H9 (cell line): ENCODE measurements at regions not wholly inside any gene's neighbourhood (a gene's known extent, or its start where the extent isn't known, plus 50 kb on each side); places are given as distances from the start of the nearest gene placed in this dataset.
A peak's percentile ranks its signal among the peaks of the same experiment; 100 is the strongest.

Experiments used
- DNase-seq: peaks from one replicate; pipeline ENCODE4 v3.0.0-alpha.2; 2017
- H2AFZ ChIP-seq: one replicate; pipeline ENCODE4 v1.6.1; 2013; ENCODE audit warnings: mild to moderate bottlenecking, low read length, control low read depth, moderate library complexity
- H2AK5ac ChIP-seq: 2 replicates; pipeline ENCODE4 v1.6.1; 2013; ENCODE audit warnings: low read length, control low read depth, mixed read lengths; ENCODE audit not compliant: insufficient read length
- H2BK120ac ChIP-seq: one replicate; pipeline ENCODE4 v1.6.1; 2013; ENCODE audit warnings: low read depth, mild to moderate bottlenecking, low read length, control low read depth, inconsistent platforms; ENCODE audit not compliant: poor library complexity, severe bottlenecking
- H2BK12ac ChIP-seq: 2 replicates; pipeline ENCODE4 v1.6.1; 2013; ENCODE audit warnings: low read length, control low read depth, mixed read lengths, low read depth; ENCODE audit not compliant: insufficient read length
- H2BK15ac ChIP-seq: 2 replicates; pipeline ENCODE4 v1.6.1; 2013; ENCODE audit warnings: low read depth, low read length, control low read depth
- H2BK20ac ChIP-seq: one replicate; pipeline ENCODE4 v1.6.1; 2013; ENCODE audit warnings: low read depth, mild to moderate bottlenecking, low read length, control low read depth, inconsistent platforms; ENCODE audit not compliant: poor library complexity, severe bottlenecking
- H2BK5ac ChIP-seq: 2 replicates; pipeline ENCODE4 v1.6.1; 2013; ENCODE audit warnings: low read length, control low read depth, mixed read lengths; ENCODE audit not compliant: insufficient read length
- H3K14ac ChIP-seq: 2 replicates; pipeline ENCODE4 v1.6.1; 2013; ENCODE audit warnings: low read length, control low read depth; ENCODE audit not compliant: insufficient read depth
- H3K18ac ChIP-seq: 2 replicates; pipeline ENCODE4 v1.6.1; 2013; ENCODE audit warnings: low read depth, mild to moderate bottlenecking, mixed read lengths, low read length, control low read depth; ENCODE audit not compliant: insufficient read length
- H3K23ac ChIP-seq: 2 replicates; pipeline ENCODE4 v1.6.1; 2013; ENCODE audit warnings: low read length, control low read depth, mixed read lengths, low read depth; ENCODE audit not compliant: insufficient read length
- H3K23me2 ChIP-seq: 2 replicates; pipeline ENCODE4 v1.6.1; 2013; ENCODE audit warnings: low read depth, mild to moderate bottlenecking, mixed read lengths, low read length, control low read depth; ENCODE audit not compliant: insufficient read length, poor library complexity, severe bottlenecking
- H3K27ac ChIP-seq: 2 replicates; pipeline ENCODE4 v1.5.1; 2013; ENCODE audit warnings: low read length, control low read depth, mixed read lengths, low read depth; ENCODE audit not compliant: insufficient read length
- H3K27me3 ChIP-seq: 2 replicates; pipeline ENCODE4 v1.6.1; 2013; ENCODE audit warnings: low read length, control low read depth, inconsistent platforms; ENCODE audit not compliant: insufficient read depth
- H3K4ac ChIP-seq: 2 replicates; pipeline ENCODE4 v1.6.1; 2013; ENCODE audit warnings: low read depth, mild to moderate bottlenecking, control low read depth, inconsistent platforms, low read length, moderate library complexity
- H3K4me1 ChIP-seq: 2 replicates; pipeline ENCODE4 v1.6.1; 2013; ENCODE audit warnings: low read length, control low read depth, inconsistent platforms; ENCODE audit not compliant: insufficient read depth
- H3K4me2 ChIP-seq: 2 replicates; pipeline ENCODE4 v1.6.1; 2013; ENCODE audit warnings: low read length, control low read depth, mixed read lengths; ENCODE audit not compliant: insufficient read length, insufficient read depth
- H3K56ac ChIP-seq: 2 replicates; pipeline ENCODE4 v1.6.1; 2013; ENCODE audit warnings: low read depth, mild to moderate bottlenecking, mixed read lengths, low read length, control low read depth; ENCODE audit not compliant: insufficient read length
- H3K79me1 ChIP-seq: 2 replicates; pipeline ENCODE4 v1.6.1; 2013; ENCODE audit warnings: low read depth, mild to moderate bottlenecking, moderate library complexity, low read length, control low read depth, inconsistent platforms; ENCODE audit not compliant: insufficient read depth, poor library complexity, severe bottlenecking
- H3K79me2 ChIP-seq: 2 replicates; pipeline ENCODE4 v1.6.1; 2013; ENCODE audit warnings: low read length, control low read depth, inconsistent platforms; ENCODE audit not compliant: insufficient read depth
- H3K9ac ChIP-seq: 2 replicates; pipeline ENCODE4 v1.6.1; 2013; ENCODE audit warnings: low read length, control low read depth, mixed read lengths; ENCODE audit not compliant: insufficient read length; ENCODE audit errors: extremely low read depth
- H3K9me3 ChIP-seq: one replicate; pipeline ENCODE4 v1.6.1; 2013; ENCODE audit warnings: low read depth, low read length, inconsistent platforms; ENCODE audit not compliant: control insufficient read depth
- H3T11ph ChIP-seq: one replicate; pipeline ENCODE4 v1.6.1; 2013; ENCODE audit warnings: mild to moderate bottlenecking, low read length, control low read depth, inconsistent platforms
- H4K20me1 ChIP-seq: one replicate; pipeline ENCODE4 v1.6.1; 2013; ENCODE audit not compliant: control insufficient read depth, insufficient read length, insufficient read depth
- H4K5ac ChIP-seq: 2 replicates; pipeline ENCODE4 v1.6.1; 2013; ENCODE audit warnings: low read depth, mild to moderate bottlenecking, mixed read lengths, low read length, control low read depth; ENCODE audit not compliant: insufficient read length
- H4K8ac ChIP-seq: replicated peaks from 2 replicates; pipeline ENCODE4 v1.6.1; 2013; ENCODE audit warnings: low read length, control low read depth, mixed read lengths, low read depth; ENCODE audit not compliant: insufficient read length
- H4K91ac ChIP-seq: 2 replicates; pipeline ENCODE4 v1.6.1; 2013; ENCODE audit warnings: low read depth, mild to moderate bottlenecking, moderate library complexity, mixed read lengths, low read length, control low read depth; ENCODE audit not compliant: insufficient read length
- H3K27ac Mint-ChIP-seq, 3 experiments: 2 replicates in 2 of 3; 3 replicates in 1 of 3; pipeline ENCODE4 v1.8.0; 2020 to 2021; ENCODE audit warnings: mixed read lengths in 3 of 3, mild to moderate bottlenecking in 1 of 3, moderate library complexity in 1 of 3
- H3K27me3 Mint-ChIP-seq: 2 replicates; pipeline ENCODE4 v1.8.0; 2021; ENCODE audit warnings: low read depth, mild to moderate bottlenecking, moderate library complexity, mixed read lengths
- H3K36me3 Mint-ChIP-seq, 3 experiments: 2 replicates in 2 of 3; 3 replicates in 1 of 3; pipeline ENCODE4 v1.8.0; 2020 to 2021; ENCODE audit warnings: low read depth in 3 of 3, mixed read lengths in 3 of 3; ENCODE audit not compliant: insufficient read depth in 1 of 3
- H3K4me1 Mint-ChIP-seq, 2 experiments: 2 replicates each; pipeline ENCODE4 v1.8.0; 2020; ENCODE audit warnings: mixed read lengths in 2 of 2
- H3K4me3 Mint-ChIP-seq, 2 experiments: 2 replicates in 1 of 2; 3 replicates in 1 of 2; pipeline ENCODE4 v1.8.0; 2020 to 2021; ENCODE audit warnings: mild to moderate bottlenecking in 2 of 2, mixed read lengths in 2 of 2, moderate library complexity in 1 of 2
- H3K9me3 Mint-ChIP-seq, 2 experiments: 2 replicates in 1 of 2; 3 replicates in 1 of 2; pipeline ENCODE4 v1.8.0; 2020; ENCODE audit warnings: mild to moderate bottlenecking in 2 of 2, mixed read lengths in 2 of 2, moderate library complexity in 1 of 2
- CTCF ChIP-seq: fragments of 200-600 bp; sonication (generic); conservative IDR thresholded peaks from 3 replicates; pipeline ENCODE4 v1.8.0; 2021; ENCODE audit warnings: antibody characterized with exemption, mild to moderate bottlenecking
- WGBS: extraction: QIAGEN DNeasy Blood & Tissue Kit; methylation state at CpG from one replicate; pipeline ENCODE4 v1.1.7; 2013; ENCODE audit warnings: missing lambda C conversion rate, low lambda C conversion rate, mixed read lengths; ENCODE audit not compliant: insufficient read length; ENCODE audit errors: extremely low coverage; 5-methylcytosine and 5-hydroxymethylcytosine counted together

DNA sequence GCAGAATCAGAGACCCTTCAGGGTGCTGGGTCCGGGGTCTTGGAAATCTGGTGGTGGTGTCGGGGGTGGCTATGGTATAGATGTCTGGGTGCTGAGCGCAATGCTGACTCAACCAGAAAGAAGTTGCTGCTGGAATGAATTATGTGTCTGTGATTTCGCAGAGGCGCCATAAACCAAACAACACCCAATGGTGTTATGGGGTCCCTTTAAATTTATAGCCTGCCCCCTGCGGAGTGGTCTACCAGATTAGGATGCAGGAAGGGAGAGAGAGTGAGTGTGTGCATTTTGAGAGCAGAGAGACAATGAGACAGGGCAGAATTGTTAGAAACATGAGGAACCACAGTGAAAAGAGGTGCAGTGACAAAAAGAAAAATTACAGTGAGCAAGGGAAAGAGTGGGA, 100.7 kb upstream of the CDH11 start:
- Histone ChIP-seq H3K56ac (no peak overlapping the region), H3K4me2 (no peak overlapping the region), H3K18ac (no peak overlapping the region), H2AFZ (no peak overlapping the region), H4K8ac (no peak overlapping the region), H2BK15ac (no peak overlapping the region), H4K20me1 (no peaks in the 10 kb centered on the region), H2BK20ac (no peak overlapping the region), H2AK5ac (no peak overlapping the region), H3K23me2 (no peaks in the 10 kb centered on the region), H4K91ac (no peak overlapping the region), H2BK12ac (no peak overlapping the region), H3K9me3 (no peaks in the 10 kb centered on the region), H3K79me2 (no peaks in the 10 kb centered on the region), H3K79me1 (no peaks in the 10 kb centered on the region), H3T11ph (no peak overlapping the region), H2BK120ac (no peak overlapping the region), H4K5ac (no peak overlapping the region), H3K27me3 (peaks cover 2% of the 10 kb centered on the region; the same call in 1 of the 2 replicates), H3K14ac (no peak overlapping the region), H3K27ac (no peak overlapping the region), H2BK5ac (no peak overlapping the region), H3K4me1 (peaks cover 6% of the 10 kb centered on the region; the same call in 1 of the 2 replicates), H3K9ac (no peak overlapping the region), H3K23ac (no peak overlapping the region), H3K4ac (no peak overlapping the region)
- peak overlapping the region in 1 of 3 experiments; percentile 12; a peak in 1 of 7 replicates for H3K27ac Mint-ChIP-seq
- H3K4me1 Mint-ChIP-seq = peaks cover 25 to 55% of the 10 kb centered on the region in 2 experiments
- no peak for TF ChIP-seq CTCF
- no peak for DNase-seq
- H3K27me3 Mint-ChIP-seq = peaks cover 20% of the 10 kb centered on the region
- H3K36me3 Mint-ChIP-seq = peaks cover 0 to 7% (median 0%) of the 10 kb centered on the region in 3 experiments; a peak in 2 of 7 replicates
- H3K9me3 Mint-ChIP-seq = no peaks in the 10 kb centered on the region
- no peak overlapping the region for H3K4me3 Mint-ChIP-seq
- no CpG with 5 or more reads among the region's 6 CpGs for whole genome bisulfite sequencing
